ENCODE measurements at regions not wholly inside any gene's neighbourhood (a gene's known extent, or its start where the extent isn't known, plus 50 kb on each side); places are given as distances from the start of the nearest gene placed in this dataset.

DNA sequence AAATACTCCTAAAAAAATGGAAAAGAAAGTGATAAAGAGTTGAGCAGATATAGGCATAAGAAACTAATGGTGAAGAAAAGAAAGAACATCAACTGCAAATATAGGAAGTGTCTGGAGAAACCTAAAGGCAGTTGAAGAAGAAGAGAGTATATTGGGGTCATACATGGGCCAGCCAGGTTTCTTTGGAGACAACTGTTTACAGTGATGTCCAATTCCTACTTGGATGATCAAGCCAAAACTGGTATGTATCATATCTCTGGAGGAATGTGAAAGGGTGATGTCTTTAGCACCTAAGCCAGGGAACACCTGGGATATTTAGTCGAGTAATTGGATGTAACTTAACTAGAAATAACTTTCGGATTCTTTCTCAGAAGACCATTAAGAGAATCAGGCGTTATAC is 129.3 kb upstream of the FLRT2 start:
- Mint-ChIP-seq H3K9me3 (peaks cover 4% of the 10 kb centered on the region), H3K4me1 (no peaks in the 10 kb centered on the region), H3K4me3 (no peak overlapping the region), H3K27me3 (no peaks in the 10 kb centered on the region), H3K36me3 (ENCODE audit: low read depth) (no peaks in the 10 kb centered on the region), H3K27ac (no peak overlapping the region)
- no peak for ATAC-seq (replicated peaks)

DNA sequence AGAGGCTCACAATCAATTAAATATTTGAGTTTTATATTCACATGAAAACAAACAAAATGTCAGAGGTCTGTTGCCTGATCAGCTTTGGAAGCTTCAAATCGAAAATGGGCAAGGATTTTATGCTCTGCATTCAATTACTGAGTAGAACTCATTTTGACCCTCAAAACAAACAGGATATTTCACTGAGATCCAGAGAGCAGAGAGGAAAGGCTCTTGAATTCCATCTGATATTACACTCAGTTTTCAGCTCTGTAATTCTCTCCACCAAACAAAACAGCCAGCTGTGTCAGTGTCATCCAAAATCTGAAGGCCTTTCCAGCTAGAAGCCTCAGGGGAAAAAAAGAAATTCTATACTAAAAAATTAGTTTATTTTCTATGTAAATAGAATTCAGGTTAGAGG is 128.6 kb upstream of the FLRT2 start:
- no peak for ATAC-seq (replicated peaks)
- Mint-ChIP-seq H3K4me3 (no peak overlapping the region), H3K9me3 (peaks cover 4% of the 10 kb centered on the region), H3K36me3 (ENCODE audit: low read depth) (no peaks in the 10 kb centered on the region), H3K27me3 (no peaks in the 10 kb centered on the region), H3K27ac (no peak overlapping the region), H3K4me1 (no peaks in the 10 kb centered on the region)

DNA sequence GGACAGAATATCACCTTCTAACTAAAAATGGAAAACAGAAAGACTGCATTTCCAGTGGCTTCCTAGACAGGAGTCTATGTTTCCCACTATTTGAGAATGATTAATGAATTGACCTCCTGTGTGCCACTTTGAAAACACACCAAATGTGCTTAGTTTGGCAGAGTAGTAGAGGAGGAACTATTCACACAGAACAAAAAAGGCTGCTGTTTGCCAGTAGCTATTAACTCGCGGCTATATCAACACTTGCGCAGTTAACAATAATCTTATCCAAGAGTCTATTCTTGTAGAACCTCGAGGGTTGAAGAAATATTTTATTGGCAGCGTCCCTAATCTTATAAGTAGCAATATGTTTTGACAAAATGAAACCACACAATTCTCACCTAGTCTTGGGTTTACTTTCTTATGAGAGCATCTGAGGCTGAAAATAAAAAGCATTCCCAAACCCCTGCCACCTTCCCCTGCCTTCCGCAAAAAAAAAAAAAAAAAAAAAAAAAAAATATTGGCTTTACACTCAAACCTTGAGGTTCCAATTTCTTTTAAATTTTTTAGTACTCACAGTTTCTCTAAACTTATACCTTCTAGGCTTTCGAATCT is 127.3 kb upstream of the FLRT2 start:
- H3K9me3 Mint-ChIP-seq = peaks cover 7% of the 10 kb centered on the region
- H3K27me3 Mint-ChIP-seq = no peaks in the 10 kb centered on the region
- H3K36me3 Mint-ChIP-seq (ENCODE audit: low read depth) = no peaks in the 10 kb centered on the region
- H3K27ac Mint-ChIP-seq = no peak overlapping the region
- no peak for ATAC-seq (replicated peaks)
- H3K4me3 Mint-ChIP-seq = no peak overlapping the region
- H3K4me1 Mint-ChIP-seq = no peaks in the 10 kb centered on the region

DNA sequence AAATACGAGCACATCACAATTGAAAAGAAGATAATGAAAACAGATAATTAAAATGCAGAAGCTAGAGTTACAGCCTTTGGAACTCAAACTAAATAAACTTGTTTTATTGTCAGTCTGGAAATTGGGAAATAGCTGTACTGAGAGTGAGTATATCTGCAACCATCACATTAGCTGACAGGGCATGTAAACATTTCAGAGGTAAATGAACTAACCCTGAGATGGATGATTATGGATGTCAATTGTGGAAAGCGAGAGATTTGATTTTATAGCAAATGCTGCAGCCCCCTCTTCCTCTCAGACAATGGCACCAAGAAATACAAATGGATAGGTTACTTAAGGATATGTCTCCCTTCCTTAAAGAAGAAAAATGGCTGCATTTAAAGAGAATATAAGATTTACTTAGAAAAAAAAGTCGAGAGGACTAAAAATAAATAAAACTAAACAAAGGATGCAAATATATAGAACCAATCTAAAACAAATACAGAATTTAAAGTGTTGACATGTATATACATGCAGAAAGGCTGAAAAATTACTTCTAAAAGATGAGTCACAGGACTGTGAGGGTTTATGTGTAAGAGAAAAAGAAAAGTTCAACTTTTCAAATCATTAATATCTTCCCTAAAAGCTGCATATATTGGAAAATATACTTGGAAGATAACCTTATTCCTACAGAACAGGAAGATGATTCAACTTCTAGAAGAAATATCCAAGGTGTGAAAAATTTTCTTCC is 120.3 kb upstream of the FLRT2 start:
- no peaks in the 10 kb centered on the region for H3K27me3 Mint-ChIP-seq

DNA sequence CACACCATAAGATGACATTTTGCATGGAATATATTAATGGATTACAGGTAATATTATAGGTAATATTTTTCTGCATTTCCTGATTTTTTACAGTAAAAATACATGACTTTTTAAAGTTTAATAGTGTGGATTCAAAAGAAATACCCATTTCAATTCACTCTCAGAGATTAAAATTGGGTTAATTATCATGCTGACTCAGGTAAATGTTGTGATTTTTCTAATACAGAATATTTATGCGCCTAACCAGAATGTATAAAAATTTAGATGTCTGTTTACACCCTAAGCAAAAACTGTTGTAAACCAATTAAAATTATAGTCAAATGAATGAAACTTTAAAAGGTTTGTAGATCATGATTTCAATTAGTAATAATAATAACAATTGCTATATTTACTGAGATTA is 117.2 kb upstream of the FLRT2 start:
- Mint-ChIP-seq H3K4me3 (no peak overlapping the region), H3K9me3 (peaks cover 7% of the 10 kb centered on the region), H3K27ac (no peak overlapping the region), H3K27me3 (no peaks in the 10 kb centered on the region), H3K4me1 (no peaks in the 10 kb centered on the region), H3K36me3 (ENCODE audit: low read depth) (no peaks in the 10 kb centered on the region)
- no peak for ATAC-seq (replicated peaks)

More for the DNA sequence above, 120.3 kb upstream of the FLRT2 start:
- H3K4me3 Mint-ChIP-seq = no peak overlapping the region
- no peaks in the 10 kb centered on the region for H3K4me1 Mint-ChIP-seq
- H3K9me3 Mint-ChIP-seq = peaks cover 5% of the 10 kb centered on the region
- no peak for ATAC-seq (replicated peaks)
- H3K36me3 Mint-ChIP-seq (ENCODE audit: low read depth) = no peaks in the 10 kb centered on the region
- H3K27ac Mint-ChIP-seq = no peak overlapping the region

DNA sequence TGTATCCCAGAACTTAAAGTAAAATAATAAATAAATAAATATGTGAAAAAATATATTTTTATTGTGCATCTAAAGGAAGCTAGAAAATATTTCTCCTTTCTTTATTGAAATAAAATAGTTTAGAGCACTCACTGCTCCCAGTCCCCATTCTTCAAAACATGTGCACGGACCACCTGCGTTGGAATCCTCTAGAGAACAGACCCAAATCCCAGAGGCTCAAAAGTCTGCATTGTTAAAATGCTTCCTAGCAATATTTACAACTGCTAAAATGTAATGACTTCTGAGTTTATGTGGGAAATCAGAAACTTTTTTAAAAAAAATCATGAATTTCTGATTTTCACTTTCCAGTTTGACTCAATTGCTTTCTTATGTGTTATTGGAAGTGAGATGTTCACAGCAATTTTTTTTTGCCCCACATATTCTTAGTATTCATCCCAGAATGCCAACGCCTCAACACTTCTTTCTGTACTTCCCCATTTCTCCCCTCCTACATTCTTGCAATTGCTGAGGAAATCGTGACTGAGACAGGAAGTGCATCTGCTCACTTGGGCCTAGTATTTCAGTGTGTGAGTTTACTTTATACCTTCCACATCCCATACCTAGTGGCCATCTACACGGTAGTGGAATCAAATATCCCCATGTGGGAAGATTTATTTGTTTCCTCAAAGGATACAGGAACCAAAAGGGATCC is 116.0 kb upstream of the FLRT2 start:
- no peak for ATAC-seq (replicated peaks)
- H3K4me3 Mint-ChIP-seq = no peak overlapping the region
- H3K36me3 Mint-ChIP-seq (ENCODE audit: low read depth) = no peaks in the 10 kb centered on the region
- no peak overlapping the region for H3K27ac Mint-ChIP-seq
- H3K4me1 Mint-ChIP-seq = no peaks in the 10 kb centered on the region
- H3K9me3 Mint-ChIP-seq = peaks cover 7% of the 10 kb centered on the region
- H3K27me3 Mint-ChIP-seq = no peaks in the 10 kb centered on the region

DNA sequence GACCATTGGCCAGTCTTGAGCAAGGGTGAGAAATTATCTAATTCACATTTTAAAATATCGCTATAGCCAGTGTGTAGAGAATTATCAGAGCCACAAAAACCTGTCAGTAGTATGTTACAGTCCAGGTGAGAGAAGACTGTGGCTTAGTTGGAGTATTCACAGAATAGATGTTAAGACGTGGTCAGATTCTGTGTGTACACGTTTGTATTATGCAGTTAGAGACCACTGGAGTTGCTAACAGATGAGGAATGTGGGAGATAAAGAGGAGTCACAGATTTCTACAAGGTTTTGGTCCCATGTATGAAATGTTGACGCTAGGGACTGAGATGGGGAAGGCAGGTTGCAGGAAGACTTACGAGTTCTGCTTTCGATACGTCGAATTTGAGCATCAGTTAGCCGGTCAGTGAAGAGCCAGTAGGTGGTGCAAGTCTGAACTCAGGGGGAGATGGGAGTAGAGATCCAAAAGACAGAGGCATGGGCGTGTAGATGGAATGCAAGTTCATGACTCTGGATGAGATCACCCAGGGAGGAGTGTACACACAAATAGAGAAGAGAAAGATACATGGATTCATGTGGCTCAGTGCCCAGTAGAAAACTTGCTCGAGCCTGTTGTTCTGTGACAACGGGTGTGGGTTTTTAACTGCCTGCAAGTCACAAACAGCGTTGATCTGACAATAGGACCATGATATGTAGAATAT is 114.8 kb upstream of the FLRT2 start:
- no peaks in the 10 kb centered on the region for H3K27me3 Mint-ChIP-seq
- no peaks in the 10 kb centered on the region for H3K36me3 Mint-ChIP-seq (ENCODE audit: low read depth)
- no peaks in the 10 kb centered on the region for H3K4me1 Mint-ChIP-seq
- H3K27ac Mint-ChIP-seq = no peak overlapping the region
- no peak overlapping the region for H3K4me3 Mint-ChIP-seq
- ATAC-seq (replicated peaks) = no peak
- H3K9me3 Mint-ChIP-seq = peaks cover 7% of the 10 kb centered on the region

DNA sequence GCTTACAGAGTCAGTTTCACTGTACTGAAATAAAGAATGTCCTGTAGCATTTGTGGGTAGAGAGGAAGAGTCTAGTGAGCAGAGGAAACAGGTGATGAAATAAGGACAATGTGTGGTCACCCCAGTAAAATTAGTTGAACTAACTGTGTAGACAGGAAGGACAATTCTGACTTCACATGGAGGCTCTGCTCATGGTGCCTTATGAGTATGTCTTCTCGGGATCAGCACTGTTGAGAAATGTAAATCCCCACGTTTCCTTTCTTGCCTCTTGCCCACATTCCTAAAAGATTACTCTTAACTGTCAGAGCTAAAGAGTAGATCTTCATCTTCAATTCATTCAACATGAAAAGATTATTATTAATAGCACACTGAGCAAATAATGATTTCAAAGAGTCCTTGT is 113.2 kb upstream of the FLRT2 start:
- H3K4me1 Mint-ChIP-seq = no peaks in the 10 kb centered on the region
- no peak overlapping the region for H3K4me3 Mint-ChIP-seq
- peaks cover 9% of the 10 kb centered on the region for H3K9me3 Mint-ChIP-seq
- no peaks in the 10 kb centered on the region for H3K27me3 Mint-ChIP-seq
- no peaks in the 10 kb centered on the region for H3K36me3 Mint-ChIP-seq (ENCODE audit: low read depth)
- no peak for ATAC-seq (replicated peaks)
- H3K27ac Mint-ChIP-seq = no peak overlapping the region

DNA sequence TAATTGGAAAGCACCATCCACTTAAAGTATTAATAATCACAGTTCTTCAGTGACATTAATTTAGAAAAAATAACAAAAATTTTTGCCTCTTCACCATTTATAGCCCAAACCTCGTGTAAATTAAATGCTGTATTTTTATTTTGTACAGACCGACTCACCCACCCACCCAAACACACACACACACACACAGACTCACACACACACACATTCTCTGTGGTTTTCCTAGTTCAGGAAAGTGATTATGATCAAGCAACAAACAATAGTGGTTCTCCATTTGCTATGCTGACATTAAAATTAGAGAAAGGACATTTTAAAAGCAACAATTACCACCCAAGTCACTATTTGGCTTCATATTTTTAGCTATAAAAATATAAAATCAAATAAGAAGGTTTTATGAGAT is 112.5 kb upstream of the FLRT2 start:
- no peak overlapping the region for H3K27ac Mint-ChIP-seq
- H3K9me3 Mint-ChIP-seq = peaks cover 10% of the 10 kb centered on the region
- no peaks in the 10 kb centered on the region for H3K36me3 Mint-ChIP-seq (ENCODE audit: low read depth)
- ATAC-seq (replicated peaks) = no peak
- H3K4me3 Mint-ChIP-seq = no peak overlapping the region
- H3K27me3 Mint-ChIP-seq = no peaks in the 10 kb centered on the region
- H3K4me1 Mint-ChIP-seq = no peaks in the 10 kb centered on the region

DNA sequence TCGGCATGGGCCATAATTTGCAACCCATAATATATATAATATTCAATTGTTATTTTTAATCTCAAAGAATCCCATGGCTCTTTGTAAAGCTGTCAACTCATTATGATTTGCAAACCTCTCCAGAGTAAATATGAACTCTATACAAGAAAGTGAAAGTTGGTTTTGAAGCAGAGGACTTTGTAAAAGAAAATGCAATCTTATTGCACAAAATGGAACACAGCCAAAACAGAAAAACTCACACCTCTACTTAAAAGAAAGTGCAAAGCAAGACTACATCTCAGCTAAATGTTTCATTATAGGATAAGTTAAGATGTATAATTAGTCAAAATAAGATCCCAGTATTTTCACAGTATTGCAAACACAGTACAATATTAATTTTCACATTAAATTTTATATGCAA is 111.2 kb upstream of the FLRT2 start:
- H3K27me3 Mint-ChIP-seq = no peaks in the 10 kb centered on the region
- H3K4me1 Mint-ChIP-seq = no peaks in the 10 kb centered on the region
- no peak overlapping the region for H3K27ac Mint-ChIP-seq
- no peak overlapping the region for H3K4me3 Mint-ChIP-seq
- no peaks in the 10 kb centered on the region for H3K36me3 Mint-ChIP-seq (ENCODE audit: low read depth)
- ATAC-seq (replicated peaks) = no peak
- peaks cover 10% of the 10 kb centered on the region for H3K9me3 Mint-ChIP-seq

DNA sequence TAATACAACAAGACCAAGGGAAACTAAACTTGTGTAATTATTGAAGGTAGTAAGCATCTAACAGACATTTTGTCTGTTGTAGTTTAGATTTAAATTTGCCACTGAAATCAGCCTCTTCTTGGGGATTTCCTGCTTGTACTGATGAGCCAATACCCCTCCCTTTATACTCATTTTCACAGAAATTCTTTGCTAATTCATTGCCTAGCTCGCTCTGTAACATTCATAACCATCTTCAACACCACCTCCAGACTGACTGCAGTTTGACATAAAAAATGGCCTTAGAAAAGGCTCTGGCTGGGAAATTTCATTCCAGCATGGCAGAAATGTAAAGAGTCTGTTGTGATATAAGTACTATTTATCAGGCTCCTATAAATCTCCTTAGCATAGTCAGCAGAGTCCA is 109.7 kb upstream of the FLRT2 start:
- no peak overlapping the region for H3K4me3 Mint-ChIP-seq
- no peaks in the 10 kb centered on the region for H3K27me3 Mint-ChIP-seq
- H3K9me3 Mint-ChIP-seq = peaks cover 3% of the 10 kb centered on the region
- H3K27ac Mint-ChIP-seq = no peak overlapping the region
- no peaks in the 10 kb centered on the region for H3K36me3 Mint-ChIP-seq (ENCODE audit: low read depth)
- H3K4me1 Mint-ChIP-seq = no peaks in the 10 kb centered on the region
- no peak for ATAC-seq (replicated peaks)

DNA sequence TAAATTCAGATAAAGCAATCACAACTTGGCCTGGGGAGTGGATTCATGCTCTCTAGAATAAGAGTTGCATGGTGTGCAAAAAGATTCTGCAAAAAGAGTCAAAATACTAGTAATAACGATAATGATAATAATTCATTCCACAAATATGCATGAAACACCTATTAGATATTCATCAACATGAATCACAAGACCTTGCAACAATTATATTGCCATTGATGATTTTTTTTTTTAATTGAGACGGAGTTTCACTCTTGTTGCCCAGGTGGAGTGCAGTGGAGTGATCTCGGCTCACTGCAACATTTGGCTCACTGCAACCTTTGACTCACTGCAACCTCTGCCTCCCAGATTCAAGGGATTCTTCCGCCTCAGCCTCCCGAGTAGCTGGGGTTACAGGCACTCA is 109.2 kb upstream of the FLRT2 start:
- no peaks in the 10 kb centered on the region for H3K4me1 Mint-ChIP-seq
- no peak for ATAC-seq (replicated peaks)

DNA sequence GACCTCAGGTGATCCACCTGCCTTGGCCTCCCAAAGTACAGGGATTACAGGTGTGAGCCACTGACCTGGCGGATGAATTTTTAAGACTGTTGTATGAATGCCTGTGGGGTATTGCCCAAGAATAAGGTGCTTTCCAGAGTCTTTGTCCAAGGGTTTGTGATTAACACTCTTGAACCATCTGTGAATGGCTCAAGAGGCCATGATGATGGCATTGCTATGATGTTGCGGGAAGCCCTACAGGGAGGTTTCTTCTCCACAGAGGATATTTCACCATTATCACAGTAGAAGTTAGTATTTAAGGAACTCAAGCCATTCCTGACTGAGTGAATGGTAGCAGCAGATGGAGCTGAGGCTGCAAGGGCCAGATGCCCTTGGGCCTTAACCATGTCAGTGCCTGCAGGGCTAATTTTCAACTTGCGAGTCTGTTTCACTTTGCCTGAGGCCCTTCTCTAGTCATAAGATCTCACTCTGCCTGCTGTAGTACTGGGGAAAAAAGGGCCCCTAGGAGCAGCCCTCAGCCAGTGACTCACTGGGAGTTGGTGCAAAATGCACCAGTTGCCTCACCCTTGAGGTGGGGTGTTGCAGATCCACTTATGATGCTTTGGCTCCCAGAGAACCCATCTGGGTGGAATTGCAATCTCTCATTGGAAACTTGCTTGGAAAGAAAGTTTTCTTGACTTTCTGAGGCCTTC is 108.6 kb upstream of the FLRT2 start:
- H3K4me3 Mint-ChIP-seq = no peak overlapping the region
- H3K27me3 Mint-ChIP-seq = no peaks in the 10 kb centered on the region
- no peak for ATAC-seq (replicated peaks)
- no peaks in the 10 kb centered on the region for H3K36me3 Mint-ChIP-seq (ENCODE audit: low read depth)
- no peaks in the 10 kb centered on the region for H3K4me1 Mint-ChIP-seq
- H3K27ac Mint-ChIP-seq = no peak overlapping the region
- peaks cover 3% of the 10 kb centered on the region for H3K9me3 Mint-ChIP-seq

More for the DNA sequence above, 109.2 kb upstream of the FLRT2 start:
- Mint-ChIP-seq H3K27me3 (no peaks in the 10 kb centered on the region), H3K9me3 (peaks cover 3% of the 10 kb centered on the region), H3K27ac (no peak overlapping the region), H3K4me3 (no peak overlapping the region), H3K36me3 (ENCODE audit: low read depth) (no peaks in the 10 kb centered on the region)

DNA sequence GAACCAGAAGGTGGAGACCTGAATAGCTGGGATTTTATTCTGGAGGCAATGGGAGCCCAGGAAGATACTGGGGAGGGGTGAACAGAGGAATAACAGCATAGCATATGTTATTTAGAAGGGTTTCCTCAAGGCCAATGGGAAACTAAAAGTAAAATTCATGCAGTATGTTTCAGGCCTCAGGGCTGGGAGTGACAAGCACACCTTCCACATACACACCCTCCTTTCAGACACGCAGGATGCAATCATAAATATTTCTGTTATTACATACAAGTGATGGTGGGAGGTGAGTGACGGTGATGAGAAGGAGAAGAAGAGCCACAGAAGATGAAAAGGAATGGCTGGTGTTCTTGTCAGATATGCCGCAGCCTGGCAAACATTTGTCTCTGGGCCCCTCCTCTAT is 106.1 kb upstream of the FLRT2 start:
- Mint-ChIP-seq H3K27ac (no peak overlapping the region), H3K27me3 (no peaks in the 10 kb centered on the region), H3K36me3 (ENCODE audit: low read depth) (no peaks in the 10 kb centered on the region), H3K4me3 (no peak overlapping the region), H3K9me3 (peaks cover 3% of the 10 kb centered on the region), H3K4me1 (no peaks in the 10 kb centered on the region)
- no peak for ATAC-seq (replicated peaks)
